ENCODE measurements at regions not wholly inside any gene's neighbourhood (a gene's known extent, or its start where the extent isn't known, plus 50 kb on each side); places are given as distances from the start of the nearest gene placed in this dataset.
"Not testable (repeated sequence)": the region's sequence is repeated elsewhere in the genome, so short reads cannot be mapped to it uniquely, and the experiment has no call there.

DNA sequence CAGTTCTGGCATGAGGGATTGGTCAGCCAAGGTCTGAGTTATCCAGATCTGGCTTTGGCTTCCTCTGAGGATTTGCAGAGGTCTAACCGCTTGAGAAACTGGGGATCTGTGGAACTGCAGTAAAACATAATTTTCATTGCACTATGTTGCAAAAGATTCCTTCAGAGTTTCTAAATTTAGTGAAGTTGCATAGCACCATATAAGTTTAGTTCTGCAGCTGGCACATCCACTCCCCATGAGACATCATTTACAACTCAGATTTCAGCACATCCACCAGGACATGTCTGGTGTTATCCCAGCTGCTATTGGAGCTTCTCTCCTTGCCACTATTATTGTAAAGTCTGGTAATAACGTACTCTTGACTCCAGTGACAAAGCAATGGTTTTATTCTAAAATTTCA lies 181.5 kb downstream of the CWF19L2 start:
- H3K4me1 Mint-ChIP-seq: no peaks in the 10 kb centered on the region
- H3K27ac Mint-ChIP-seq: no peak overlapping the region
- H3K27me3 Mint-ChIP-seq: no peaks in the 10 kb centered on the region
- no peak overlapping the region for H3K4me3 Mint-ChIP-seq
- POLR2A ChIA-PET: no interaction called here
- no peak for DNase-seq
- no peaks in the 10 kb centered on the region for H3K36me3 Mint-ChIP-seq (ENCODE audit: low read depth)
- CTCF ChIA-PET: no interaction called here
- no peaks in the 10 kb centered on the region for H3K9me3 Mint-ChIP-seq

DNA sequence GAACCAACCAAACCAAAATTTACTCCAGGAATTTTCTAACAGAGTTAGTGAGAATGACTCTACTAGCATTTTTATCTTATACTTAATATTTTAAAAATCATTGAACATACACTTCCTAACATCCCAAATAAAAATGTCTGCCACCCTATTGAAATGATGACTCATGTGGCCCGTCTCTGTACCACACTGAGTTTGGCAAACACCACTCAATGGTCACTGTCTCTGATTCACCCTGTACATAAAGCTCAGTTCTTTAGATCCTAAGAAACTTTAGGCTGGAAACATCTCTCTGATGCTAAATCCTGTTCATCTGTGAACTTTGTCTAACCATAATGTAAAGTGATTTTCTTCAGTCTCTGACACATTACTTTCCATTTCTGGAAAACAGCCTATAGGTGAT lies 182.0 kb downstream of the CWF19L2 start:
- ChIA-PET POLR2A (no interaction called here), CTCF (no interaction called here)
- Mint-ChIP-seq H3K9me3 (no peaks in the 10 kb centered on the region), H3K4me1 (no peaks in the 10 kb centered on the region), H3K36me3 (ENCODE audit: low read depth) (no peaks in the 10 kb centered on the region), H3K27ac (no peak overlapping the region), H3K27me3 (no peaks in the 10 kb centered on the region), H3K4me3 (no peak overlapping the region)
- DNase-seq: no peak

DNA sequence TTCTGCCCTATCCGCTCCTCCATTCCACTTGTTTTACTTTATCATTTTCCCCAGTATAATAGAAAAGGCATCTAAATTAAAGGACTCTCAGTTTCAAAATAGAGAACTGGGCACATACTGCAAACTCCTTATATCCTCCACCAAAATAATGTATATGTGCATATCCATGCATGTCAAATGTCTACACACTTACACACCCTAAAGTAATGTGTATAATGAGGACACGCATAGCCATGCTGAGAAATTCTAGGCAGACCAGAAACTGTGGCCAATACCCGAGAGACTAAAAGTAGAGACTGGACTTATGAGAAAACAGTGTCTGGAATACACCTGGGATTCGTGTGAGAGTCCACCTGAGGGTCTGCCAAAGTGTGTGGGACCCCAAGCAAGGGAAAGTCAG lies 183.5 kb downstream of the CWF19L2 start:
- H3K4me1 Mint-ChIP-seq: no peaks in the 10 kb centered on the region
- CTCF ChIA-PET: no interaction called here
- POLR2A ChIA-PET: no interaction called here
- no peak for DNase-seq
- no peaks in the 10 kb centered on the region for H3K27me3 Mint-ChIP-seq
- no peaks in the 10 kb centered on the region for H3K36me3 Mint-ChIP-seq (ENCODE audit: low read depth)
- no peaks in the 10 kb centered on the region for H3K9me3 Mint-ChIP-seq
- H3K27ac Mint-ChIP-seq: no peak overlapping the region
- no peak overlapping the region for H3K4me3 Mint-ChIP-seq

DNA sequence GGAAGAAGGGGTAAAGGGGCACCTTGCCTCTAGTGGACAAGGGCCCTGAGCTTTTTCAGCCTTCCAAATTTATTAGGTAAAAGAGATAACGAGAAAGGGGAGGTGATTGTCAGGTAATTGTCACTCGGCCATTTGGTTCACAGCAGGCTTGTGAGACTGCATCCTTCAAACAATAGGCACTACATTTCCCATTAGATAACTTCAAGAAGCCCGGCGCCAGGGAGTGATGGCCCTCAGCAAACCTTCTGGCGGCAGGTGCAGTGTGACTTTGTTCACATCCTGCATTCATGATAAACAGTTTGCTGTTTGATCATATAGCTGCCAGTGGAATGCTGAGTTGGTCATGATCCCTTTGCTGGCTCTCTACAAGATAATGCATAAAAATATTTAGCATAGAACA lies 185.1 kb downstream of the CWF19L2 start:
- POLR2A ChIA-PET: no interaction called here
- Mint-ChIP-seq H3K4me1 (no peaks in the 10 kb centered on the region), H3K4me3 (no peak overlapping the region), H3K27ac (no peak overlapping the region), H3K27me3 (no peaks in the 10 kb centered on the region), H3K9me3 (no peaks in the 10 kb centered on the region), H3K36me3 (ENCODE audit: low read depth) (no peaks in the 10 kb centered on the region)
- no peak for DNase-seq
- CTCF ChIA-PET: no interaction called here

DNA sequence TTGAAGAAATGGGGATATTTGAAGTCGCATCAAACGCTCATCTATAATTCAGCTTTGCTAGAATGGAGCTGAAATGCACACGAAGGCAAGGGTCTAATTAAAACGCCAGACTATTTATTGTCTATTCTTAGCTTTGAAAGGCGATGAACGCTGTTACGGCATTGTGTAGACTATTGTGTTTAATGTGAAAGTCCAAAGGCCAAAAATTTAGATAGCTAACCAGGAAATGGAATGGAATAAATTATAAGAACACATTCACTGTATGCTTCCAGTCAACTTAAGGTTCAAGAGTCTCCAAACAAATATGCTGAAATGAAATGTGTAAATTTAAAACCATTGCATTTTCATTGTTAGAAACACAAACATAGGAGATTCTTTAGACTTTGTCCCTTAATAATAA lies 186.2 kb downstream of the CWF19L2 start:
- Mint-ChIP-seq H3K36me3 (ENCODE audit: low read depth) (no peaks in the 10 kb centered on the region), H3K4me1 (no peaks in the 10 kb centered on the region), H3K4me3 (no peak overlapping the region), H3K9me3 (no peaks in the 10 kb centered on the region), H3K27me3 (no peaks in the 10 kb centered on the region), H3K27ac (no peak overlapping the region)
- POLR2A ChIA-PET: no interaction called here
- CTCF ChIA-PET: no interaction called here
- no peak for DNase-seq

DNA sequence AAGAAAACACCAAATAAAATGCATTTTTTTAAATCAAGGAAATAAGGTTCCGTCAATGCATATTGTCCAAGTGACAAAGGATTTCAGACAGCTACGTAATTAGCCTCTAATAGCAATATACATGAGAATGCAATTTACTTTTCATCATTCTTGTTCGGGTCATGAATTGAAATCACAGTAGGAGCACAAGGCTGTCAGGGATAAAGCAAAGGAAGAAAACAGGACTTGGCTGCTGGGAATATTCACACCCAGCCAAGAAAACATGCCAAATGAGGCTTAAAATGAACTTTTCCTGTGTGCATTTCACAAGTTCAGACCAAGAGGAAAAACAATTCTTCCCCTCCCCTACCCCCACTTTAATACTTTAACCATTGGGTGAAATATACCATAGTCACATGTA lies 188.6 kb downstream of the CWF19L2 start:
- Mint-ChIP-seq H3K27ac (no peak overlapping the region), H3K4me3 (no peak overlapping the region), H3K27me3 (no peaks in the 10 kb centered on the region), H3K36me3 (ENCODE audit: low read depth) (no peaks in the 10 kb centered on the region), H3K4me1 (no peaks in the 10 kb centered on the region), H3K9me3 (no peaks in the 10 kb centered on the region)
- ChIA-PET CTCF (interaction anchor here (1.1 kb wide), 1 partner anchor 69 kb away, joined by 3 read pairs; no protein-coding TSS in a partner anchor), POLR2A (no interaction called here)
- DNase-seq: no peak

DNA sequence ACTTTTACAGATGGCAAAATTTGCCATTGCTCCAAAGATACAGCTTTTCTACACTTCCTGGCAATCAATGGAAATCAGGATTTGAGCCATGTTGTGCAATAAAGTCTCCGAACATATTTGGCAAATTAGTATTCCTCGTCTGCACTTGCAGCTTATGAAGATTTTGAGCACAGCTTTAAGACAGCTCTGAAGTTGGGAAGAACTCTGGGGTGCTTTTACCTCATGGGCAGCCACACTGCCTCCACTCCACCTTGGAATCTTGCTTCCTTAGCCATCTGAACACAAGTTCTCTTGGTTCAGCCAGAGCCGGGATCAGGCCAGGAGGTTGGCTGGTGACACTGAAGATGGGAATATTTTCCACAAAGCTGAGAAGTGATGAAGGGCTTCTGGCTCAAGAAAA lies 191.2 kb downstream of the CWF19L2 start:
- no peaks in the 10 kb centered on the region for H3K9me3 Mint-ChIP-seq
- H3K36me3 Mint-ChIP-seq (ENCODE audit: low read depth): no peaks in the 10 kb centered on the region
- H3K4me3 Mint-ChIP-seq: no peak overlapping the region
- DNase-seq: no peak
- H3K27ac Mint-ChIP-seq: no peak overlapping the region
- CTCF ChIA-PET: no interaction called here
- H3K4me1 Mint-ChIP-seq: no peaks in the 10 kb centered on the region
- POLR2A ChIA-PET: no interaction called here
- no peaks in the 10 kb centered on the region for H3K27me3 Mint-ChIP-seq

DNA sequence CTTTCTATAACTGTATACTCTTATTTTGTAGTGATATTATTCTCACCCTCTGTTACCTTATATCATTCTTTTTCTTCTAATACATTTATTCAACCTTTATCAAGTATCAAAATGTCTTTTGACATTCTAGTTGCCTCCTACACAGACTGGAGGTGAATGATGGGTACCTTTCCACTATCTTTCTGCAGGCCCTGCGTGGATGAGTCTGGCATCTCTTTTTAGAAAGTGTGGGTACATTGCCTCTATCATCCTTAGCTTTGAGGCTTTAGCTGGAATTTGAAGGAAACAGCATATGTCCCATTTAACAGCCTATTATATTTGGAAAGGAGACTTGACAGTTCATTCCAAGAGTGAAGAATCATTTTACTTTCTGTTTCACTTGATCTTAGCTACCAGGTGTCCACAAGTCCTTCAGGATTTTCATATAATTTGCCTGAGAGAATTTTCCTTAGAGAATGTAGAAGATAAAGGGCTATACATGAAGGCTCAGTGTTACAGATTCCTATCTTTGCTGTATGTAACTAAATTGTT lies 192.0 kb downstream of the CWF19L2 start:
- no peak overlapping the region for H3K4me3 Mint-ChIP-seq
- ChIA-PET POLR2A (no interaction called here), CTCF (no interaction called here)

DNA sequence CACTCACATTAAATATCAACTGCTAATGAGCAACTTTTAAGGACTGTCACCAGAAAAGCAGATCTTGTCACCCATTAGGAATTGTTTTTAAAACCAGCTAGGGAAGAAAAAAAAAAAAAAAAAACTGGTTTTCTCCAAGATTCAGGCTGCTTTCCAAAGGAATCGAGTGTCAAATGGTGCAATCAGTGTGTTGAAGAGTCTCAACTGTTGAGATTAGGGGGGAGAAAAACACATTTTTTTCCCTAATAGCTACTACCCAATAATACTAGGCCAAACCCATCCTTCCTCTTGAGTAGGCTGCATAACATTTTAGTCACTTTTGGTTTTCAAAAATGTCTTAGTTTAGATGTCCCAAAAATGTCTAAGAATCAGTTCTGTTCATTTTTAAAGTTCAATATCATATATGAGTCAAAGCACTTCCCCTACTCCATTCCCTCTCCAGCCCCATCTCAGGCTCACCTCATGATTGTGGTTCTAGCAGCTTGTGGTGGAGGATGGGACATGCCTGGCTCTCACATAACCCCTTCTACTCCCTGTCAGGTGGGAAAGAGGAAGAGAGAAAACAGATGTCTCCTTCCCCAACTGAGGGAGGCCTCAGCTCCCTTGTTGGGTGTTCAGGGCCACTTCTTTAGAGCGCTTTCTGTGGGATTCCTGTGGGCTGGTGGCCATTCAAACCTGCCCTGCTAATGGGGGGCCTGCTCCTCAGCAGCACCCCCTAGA lies 193.6 kb downstream of the CWF19L2 start:
- H3K27ac Mint-ChIP-seq: no peak overlapping the region
- H3K9me3 Mint-ChIP-seq: no peaks in the 10 kb centered on the region
- POLR2A ChIA-PET: no interaction called here
- no peak overlapping the region for H3K4me3 Mint-ChIP-seq
- CTCF ChIA-PET: no interaction called here
- H3K36me3 Mint-ChIP-seq (ENCODE audit: low read depth): no peaks in the 10 kb centered on the region
- DNase-seq: no peak
- no peaks in the 10 kb centered on the region for H3K4me1 Mint-ChIP-seq
- H3K27me3 Mint-ChIP-seq: no peaks in the 10 kb centered on the region

More for the DNA sequence above, 192.0 kb downstream of the CWF19L2 start:
- DNase-seq: no peak
- no peaks in the 10 kb centered on the region for H3K27me3 Mint-ChIP-seq
- H3K27ac Mint-ChIP-seq: no peak overlapping the region
- no peaks in the 10 kb centered on the region for H3K4me1 Mint-ChIP-seq
- H3K9me3 Mint-ChIP-seq: no peaks in the 10 kb centered on the region
- no peaks in the 10 kb centered on the region for H3K36me3 Mint-ChIP-seq (ENCODE audit: low read depth)

DNA sequence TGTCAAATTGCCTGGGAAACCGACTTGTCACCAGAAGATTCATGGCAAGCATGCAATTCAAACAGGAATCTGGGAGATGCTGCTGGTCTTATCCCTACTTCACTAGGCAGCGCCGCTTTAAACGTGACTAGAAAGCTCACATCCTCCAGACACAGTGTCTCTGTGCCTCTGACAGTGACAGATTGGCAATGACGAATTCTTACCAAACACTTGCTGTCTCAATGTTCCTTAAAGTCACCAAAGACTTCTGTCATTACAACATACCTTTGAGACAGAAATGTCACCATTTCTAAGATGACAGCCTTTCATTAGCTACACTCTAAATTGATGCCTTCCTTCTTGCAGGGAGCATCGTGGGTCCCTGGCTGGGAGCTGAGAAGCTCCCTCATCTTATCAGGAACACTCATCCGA lies 197.8 kb downstream of the CWF19L2 start:
- H3K36me3 Mint-ChIP-seq (ENCODE audit: low read depth): no peaks in the 10 kb centered on the region
- H3K9me3 Mint-ChIP-seq: no peaks in the 10 kb centered on the region
- no peak overlapping the region for H3K4me3 Mint-ChIP-seq
- ChIA-PET CTCF (no interaction called here), POLR2A (no interaction called here)
- no peaks in the 10 kb centered on the region for H3K27me3 Mint-ChIP-seq
- H3K27ac Mint-ChIP-seq: no peak overlapping the region
- no peaks in the 10 kb centered on the region for H3K4me1 Mint-ChIP-seq
- no peak for DNase-seq

DNA sequence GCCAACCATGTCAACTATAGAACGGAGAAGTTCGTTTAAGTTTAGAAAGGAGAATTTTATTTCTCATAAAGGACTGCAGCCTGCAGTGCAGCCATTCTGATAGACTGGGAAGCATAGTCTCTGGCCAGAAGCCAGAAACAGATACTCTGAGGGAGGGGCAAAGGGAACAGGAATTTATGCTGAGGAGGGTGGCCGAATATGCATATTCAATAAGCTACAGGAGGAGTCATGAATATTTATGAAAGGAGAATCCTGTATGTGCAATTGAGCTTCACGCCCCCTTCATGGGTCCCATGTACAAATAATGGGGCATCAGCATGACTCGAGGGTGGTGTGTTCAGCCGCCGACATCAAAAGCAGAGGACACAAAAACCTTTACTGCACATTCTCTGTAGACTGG lies 199.9 kb downstream of the CWF19L2 start:
- no peak overlapping the region for H3K27ac Mint-ChIP-seq
- ChIA-PET POLR2A (no interaction called here), CTCF (no interaction called here)
- no peaks in the 10 kb centered on the region for H3K27me3 Mint-ChIP-seq
- no peaks in the 10 kb centered on the region for H3K9me3 Mint-ChIP-seq
- no peak for DNase-seq
- no peaks in the 10 kb centered on the region for H3K4me1 Mint-ChIP-seq
- no peak overlapping the region for H3K4me3 Mint-ChIP-seq
- no peaks in the 10 kb centered on the region for H3K36me3 Mint-ChIP-seq (ENCODE audit: low read depth)

DNA sequence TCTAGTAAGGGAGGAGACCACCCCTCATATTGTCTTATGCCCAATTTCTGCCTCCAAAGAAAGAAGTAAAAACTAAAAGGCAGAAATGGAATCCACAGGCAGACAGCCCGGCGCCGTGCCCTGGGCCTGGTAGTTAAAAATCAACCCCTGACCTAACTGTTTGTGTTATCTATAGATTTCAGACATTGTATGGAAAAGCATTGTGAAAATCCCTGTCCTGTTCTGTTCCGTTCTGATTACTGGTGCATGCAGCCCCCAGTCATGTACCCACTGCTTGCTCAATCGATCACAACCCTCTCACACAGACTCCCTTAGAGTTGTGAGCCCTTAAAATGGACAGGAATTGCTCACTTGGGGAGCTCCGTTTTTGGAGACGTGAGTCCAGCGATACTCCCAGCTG lies 204.0 kb downstream of the CWF19L2 start:
- H3K27ac Mint-ChIP-seq; DNase-seq; CTCF ChIA-PET; POLR2A ChIA-PET; H3K36me3 Mint-ChIP-seq (ENCODE audit: low read depth); H3K27me3 Mint-ChIP-seq; H3K4me1 Mint-ChIP-seq; H3K9me3 Mint-ChIP-seq; H3K4me3 Mint-ChIP-seq: not testable (repeated sequence)

DNA sequence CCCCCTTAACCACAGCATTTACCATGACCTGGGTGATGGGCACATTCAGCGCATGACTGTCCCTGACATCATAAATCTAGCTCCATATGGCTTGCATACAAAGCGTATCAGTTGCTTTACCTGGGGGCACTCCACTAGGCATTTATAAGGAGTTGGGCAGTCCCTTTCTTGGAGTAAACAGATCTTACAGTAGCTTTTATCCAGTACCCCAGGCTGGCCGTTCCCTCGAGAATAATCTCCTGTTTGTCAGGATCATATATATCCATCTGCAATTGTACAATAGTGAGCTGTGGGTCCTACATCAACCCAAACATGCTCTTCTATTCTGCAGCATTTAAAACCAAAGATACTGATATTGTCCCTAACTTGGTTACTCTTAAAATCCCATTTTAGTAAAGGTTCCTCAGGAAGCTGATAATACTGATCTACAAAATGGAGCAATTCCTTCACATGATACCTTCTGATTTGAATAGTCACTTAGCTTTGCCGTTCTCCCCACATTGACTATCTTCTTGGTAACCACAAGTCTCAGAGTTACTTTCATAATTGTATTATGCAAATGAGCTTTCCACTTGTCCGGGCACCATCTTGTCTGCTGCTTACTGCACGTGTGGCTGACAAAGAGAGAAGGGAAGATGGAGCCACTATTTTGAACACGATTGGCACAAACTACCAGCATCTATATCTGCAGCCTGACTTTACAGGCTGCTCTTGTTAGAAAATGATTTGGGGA lies 205.0 kb downstream of the CWF19L2 start:
- CTCF ChIA-PET: no interaction called here
- POLR2A ChIA-PET: no interaction called here
- Mint-ChIP-seq H3K27ac (no peak overlapping the region), H3K4me1 (no peaks in the 10 kb centered on the region), H3K4me3 (no peak overlapping the region), H3K27me3 (no peaks in the 10 kb centered on the region), H3K36me3 (ENCODE audit: low read depth) (no peaks in the 10 kb centered on the region), H3K9me3 (peaks cover 3% of the 10 kb centered on the region)
- no peak for DNase-seq

DNA sequence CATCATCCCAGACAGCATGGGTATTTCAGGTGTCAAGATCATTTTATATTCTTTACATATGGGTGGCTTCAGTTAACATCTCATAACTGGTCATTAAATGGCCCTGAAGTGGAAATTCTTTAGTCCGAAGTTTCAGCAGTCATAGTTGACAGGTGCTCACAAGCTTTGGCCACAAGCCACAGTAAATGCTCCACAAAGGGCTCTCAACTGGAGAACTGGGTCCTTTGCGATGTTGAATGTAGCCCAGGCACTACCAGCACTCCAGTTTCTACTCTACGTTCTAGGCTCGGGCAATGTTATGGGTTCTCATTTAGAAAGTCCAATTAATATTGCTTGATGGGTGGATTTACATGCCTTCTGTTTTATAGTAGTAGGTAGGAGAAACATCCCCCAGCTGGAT lies 206.3 kb downstream of the CWF19L2 start:
- CTCF ChIA-PET: no interaction called here
- no peaks in the 10 kb centered on the region for H3K36me3 Mint-ChIP-seq (ENCODE audit: low read depth)
- H3K27ac Mint-ChIP-seq: no peak overlapping the region
- no peaks in the 10 kb centered on the region for H3K27me3 Mint-ChIP-seq
- no peak for DNase-seq
- H3K9me3 Mint-ChIP-seq: peaks cover 3% of the 10 kb centered on the region
- H3K4me1 Mint-ChIP-seq: no peaks in the 10 kb centered on the region
- H3K4me3 Mint-ChIP-seq: no peak overlapping the region
- POLR2A ChIA-PET: no interaction called here

Data from activated CD4-positive, alpha-beta T cell treated with anti-CD3 and anti-CD28 coated beads, Interleukin-2, amount 10 ng/mL, durations not matched to agents 7 days and 5 days (primary cell).